Right lobe of liver (tissue), 6 donors: ENCODE measurements at regions not wholly inside any gene's neighbourhood (a gene's known extent, or its start where the extent isn't known, plus 50 kb on each side); places are given as distances from the start of the nearest gene placed in this dataset.

ENCODE experiments used
- ATAC-seq, 4 donors: fragments of 200-7000 bp; cut with Tn5 transposase; one replicate each; pipeline ENCODE4 v1.9.1; 2020; ENCODE audit warnings: mild to moderate bottlenecking in 4 of 4, moderate library complexity in 4 of 4
- DNase-seq, 3 donors: peaks; one replicate each; pipeline ENCODE4 v3.0.0-alpha.2; 2020
- H3K27ac ChIP-seq, 3 donors: fragments of 200-600 bp; one replicate each; pipeline ENCODE4 v1.8.0; 2022
- H3K27me3 ChIP-seq, 2 donors: fragments of 200-600 bp; one replicate each; pipeline ENCODE4 v1.8.0; 2022
- H3K36me3 ChIP-seq, 4 donors: fragments of 200-600 bp; sonication (generic) in 1 of 4; one replicate each; pipeline versions ENCODE4 v1.5.1 to v1.8.0; 2017 to 2022; ENCODE audit warnings: control low read depth in 1 of 4
- H3K4me1 ChIP-seq, 4 donors: fragments of 200-600 bp; sonication (generic) in 1 of 4; one replicate each; pipeline versions ENCODE4 v1.5.1 to v1.8.0; 2017 to 2022; ENCODE audit warnings: control low read depth in 1 of 4
- H3K4me3 ChIP-seq, 3 donors: fragments of 200-600 bp; one replicate each; pipeline ENCODE4 v1.8.0; 2022
- H3K9me3 ChIP-seq, 4 donors: fragments of 200-600 bp; sonication (generic) in 1 of 4; one replicate each; pipeline versions ENCODE4 v1.5.1 to v1.8.0; 2017 to 2022; ENCODE audit warnings: control low read depth in 1 of 4
- POLR2A ChIP-seq: fragments of 450-650 bp; IDR thresholded peaks from one replicate; pipeline ENCODE4 v1.6.1; 2017; ENCODE audit warnings: antibody characterized with exemption, mild to moderate bottlenecking
- WGBS: methylation state at CpG from one replicate; pipeline ENCODE4 v1.1.6; 2018; ENCODE audit warnings: low coverage, low lambda C conversion rate; ENCODE audit not compliant: insufficient coverage; ENCODE audit errors: missing lambda C conversion rate; 5-methylcytosine and 5-hydroxymethylcytosine counted together
- intact Hi-C, 2 donors: fragments of 100-400 bp; cut with DNase I; formaldehyde crosslinking; loops; one replicate each; pipeline versions ENCODE4 v1.11.2 to v1.14.1; 2022
- TF ChIP-seq, protein P1 (sequence below), 4 donors: fragments of 200-600 bp in 3 of 4; fragments of 450-650 bp in 1 of 4; IDR thresholded peaks; one replicate each; pipeline versions ENCODE4 v1.5.1 to v1.8.0; 2016 to 2022; ENCODE audit warnings: antibody characterized with exemption in 4 of 4, mild to moderate bottlenecking in 2 of 4
- donor health status: DM: no; HTN: yes; CAD: no.
- donor health status: DM: no; HTN: no; CAD: no.
- donor health status: DM: no; HTN: no; CAD: no.
- donor health status: DM: no; HTN: yes; CAD: no.
- donor health status: DM: no; HTN: yes; CAD: no.

DNA sequence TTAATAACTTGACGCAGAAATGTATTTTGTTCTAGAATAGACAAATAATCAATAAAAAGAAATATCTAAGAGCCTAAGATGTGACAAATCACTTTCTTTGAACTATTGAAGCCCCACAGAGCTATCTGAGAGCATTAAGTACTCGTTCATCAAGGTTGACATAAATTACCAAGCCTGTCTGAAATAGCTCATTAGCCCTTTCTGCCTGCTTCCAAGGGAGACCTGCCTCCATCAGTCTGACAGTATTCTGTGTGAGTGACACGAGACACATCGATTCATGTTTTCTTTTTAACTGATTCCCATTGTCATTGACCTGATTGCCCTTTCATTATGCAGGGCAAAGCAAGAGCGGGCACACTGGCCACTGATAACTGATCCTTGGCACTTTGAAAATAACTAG, 347.5 kb downstream of the KCNA4 start:
- WGBS: 38% methylated on average over 5 of the region's 5 CpGs

DNA sequence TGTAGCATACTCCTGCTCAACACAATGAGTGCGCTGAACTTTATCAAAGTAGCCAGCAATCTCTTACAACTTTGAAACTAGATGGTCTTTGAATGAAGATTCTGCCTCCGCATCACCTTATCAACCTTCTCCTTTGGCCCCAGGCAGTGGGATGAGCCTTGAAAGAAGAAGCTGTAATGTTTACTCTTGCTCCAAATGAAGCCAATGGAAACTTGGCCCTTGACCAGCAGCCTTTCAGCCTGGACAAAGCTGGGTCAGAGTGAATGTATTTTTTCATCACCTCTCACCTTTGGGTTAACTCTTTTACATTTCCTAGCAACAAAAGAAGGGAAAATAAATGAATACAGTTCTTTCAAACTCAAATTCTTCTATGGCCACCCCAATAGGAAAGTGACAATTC, 359.1 kb downstream of the KCNA4 start:
- no peaks in the 10 kb centered on the region for H3K27me3 ChIP-seq
- no peak overlapping the region for H3K4me3 ChIP-seq
- no peak for TF ChIP-seq POLR2A
- TF ChIP-seq, protein P1, sequence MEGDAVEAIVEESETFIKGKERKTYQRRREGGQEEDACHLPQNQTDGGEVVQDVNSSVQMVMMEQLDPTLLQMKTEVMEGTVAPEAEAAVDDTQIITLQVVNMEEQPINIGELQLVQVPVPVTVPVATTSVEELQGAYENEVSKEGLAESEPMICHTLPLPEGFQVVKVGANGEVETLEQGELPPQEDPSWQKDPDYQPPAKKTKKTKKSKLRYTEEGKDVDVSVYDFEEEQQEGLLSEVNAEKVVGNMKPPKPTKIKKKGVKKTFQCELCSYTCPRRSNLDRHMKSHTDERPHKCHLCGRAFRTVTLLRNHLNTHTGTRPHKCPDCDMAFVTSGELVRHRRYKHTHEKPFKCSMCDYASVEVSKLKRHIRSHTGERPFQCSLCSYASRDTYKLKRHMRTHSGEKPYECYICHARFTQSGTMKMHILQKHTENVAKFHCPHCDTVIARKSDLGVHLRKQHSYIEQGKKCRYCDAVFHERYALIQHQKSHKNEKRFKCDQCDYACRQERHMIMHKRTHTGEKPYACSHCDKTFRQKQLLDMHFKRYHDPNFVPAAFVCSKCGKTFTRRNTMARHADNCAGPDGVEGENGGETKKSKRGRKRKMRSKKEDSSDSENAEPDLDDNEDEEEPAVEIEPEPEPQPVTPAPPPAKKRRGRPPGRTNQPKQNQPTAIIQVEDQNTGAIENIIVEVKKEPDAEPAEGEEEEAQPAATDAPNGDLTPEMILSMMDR (IDR thresholded peaks at IDR 0.05): no peak
- H3K4me1 ChIP-seq: no peaks in the 10 kb centered on the region
- 67% methylated on average over 1 of the region's 2 CpGs for WGBS
- H3K27ac ChIP-seq: no peak overlapping the region
- peak in 1 of 4 donors; percentile 81 for ATAC-seq
- intact Hi-C loops: no loop called here
- no peaks in the 10 kb centered on the region for H3K36me3 ChIP-seq
- peak in 2 of 3 donors; percentile 43 to 48 for DNase-seq
- no peaks in the 10 kb centered on the region for H3K9me3 ChIP-seq

More for the DNA sequence above, 347.5 kb downstream of the KCNA4 start:
- H3K9me3 ChIP-seq: no peaks in the 10 kb centered on the region
- no peaks in the 10 kb centered on the region for H3K27me3 ChIP-seq
- no peaks in the 10 kb centered on the region for H3K4me1 ChIP-seq
- intact Hi-C loops: no loop called here
- ATAC-seq (no peak), DNase-seq (no peak)
- no peak overlapping the region for H3K27ac ChIP-seq
- no peak for TF ChIP-seq POLR2A
- TF ChIP-seq, protein P1 (IDR thresholded peaks at IDR 0.05): no peak
- no peaks in the 10 kb centered on the region for H3K36me3 ChIP-seq
- no peak overlapping the region for H3K4me3 ChIP-seq

- ATAC-seq (no peak), DNase-seq (no peak)
- H3K4me3 ChIP-seq: no peak overlapping the region
- WGBS: 52% methylated on average over 3 of the region's 3 CpGs
- H3K36me3 ChIP-seq: no peaks in the 10 kb centered on the region
- TF ChIP-seq, protein P1 (IDR thresholded peaks at IDR 0.05): no peak
- no peak for TF ChIP-seq POLR2A
- no peak overlapping the region for H3K27ac ChIP-seq
- no peaks in the 10 kb centered on the region for H3K4me1 ChIP-seq
- H3K27me3 ChIP-seq: no peaks in the 10 kb centered on the region
- H3K9me3 ChIP-seq: no peaks in the 10 kb centered on the region
- intact Hi-C loops: no loop called here
These were observed 360.2 kb downstream of the KCNA4 start for GRCh38 chr11:29656597-29656996.

GRCh38 chr11:29645373-29645772, 371.5 kb downstream of the KCNA4 start:
- no peaks in the 10 kb centered on the region for H3K4me1 ChIP-seq
- TF ChIP-seq, protein P1 (IDR thresholded peaks at IDR 0.05): no peak
- TF ChIP-seq POLR2A: no peak
- intact Hi-C loops: no loop called here
- H3K9me3 ChIP-seq: no peaks in the 10 kb centered on the region
- H3K36me3 ChIP-seq: no peaks in the 10 kb centered on the region
- H3K27ac ChIP-seq: no peak overlapping the region
- 72% methylated on average over 1 of the region's 1 CpG for WGBS
- no peaks in the 10 kb centered on the region for H3K27me3 ChIP-seq
- DNase-seq: no peak
- no peak overlapping the region for H3K4me3 ChIP-seq
- ATAC-seq: no peak

- DNase-seq (no peak), ATAC-seq (no peak)
- no peak overlapping the region for H3K4me3 ChIP-seq
- no peaks in the 10 kb centered on the region for H3K4me1 ChIP-seq
- H3K27me3 ChIP-seq: no peaks in the 10 kb centered on the region
- H3K9me3 ChIP-seq: no peaks in the 10 kb centered on the region
- intact Hi-C loops: no loop called here
- TF ChIP-seq, protein P1 (IDR thresholded peaks at IDR 0.05): no peak
- TF ChIP-seq POLR2A: no peak
- H3K27ac ChIP-seq: no peak overlapping the region
- H3K36me3 ChIP-seq: no peaks in the 10 kb centered on the region
These were observed 375.6 kb downstream of the KCNA4 start for GRCh38 chr11:29641201-29641600.
